ENCODE measurements at regions not wholly inside any gene's neighbourhood (a gene's known extent, or its start where the extent isn't known, plus 50 kb on each side); places are given as distances from the start of the nearest gene placed in this dataset.

- peak; percentile 17 for FAIRE-seq
- no peaks in the 10 kb centered on the region for H3K79me2 ChIP-seq (ENCODE audit: control insufficient read depth, insufficient read depth, low read length)
- peaks cover 8% of the 10 kb centered on the region for H3K4me1 ChIP-seq (ENCODE audit: control insufficient read depth, extremely low read depth, insufficient read depth, low read length)
- H2AFZ ChIP-seq (ENCODE audit: control insufficient read depth, low read length), result no peak overlapping the region
- no peak overlapping the region for H3K27ac ChIP-seq (ENCODE audit: control insufficient read depth, insufficient read depth, low read length)
- DNase-seq (ENCODE audit: low read depth, low spot score), result no peak
- no peak for TF ChIP-seq CTCF (optimal IDR thresholded peaks at IDR 0.05 in 1 of 3, IDR thresholded peaks at IDR 0.05 in 1 of 3, conservative IDR thresholded peaks at IDR 0.05 in 1 of 3; ENCODE audit: extremely low read depth in 1 of 3, insufficient read depth in 2 of 3, low read length in 3 of 3)
- TF ChIP-seq EZH2 (IDR thresholded peaks at IDR 0.05; ENCODE audit: low read length), result no peak
- dilution Hi-C loops (cut with MboI; ENCODE audit: extremely low pct_ligation_motif_present, low sequenced_read_pairs), result no loop called here
- H3K27me3 ChIP-seq (ENCODE audit: control insufficient read depth, extremely low read depth, insufficient read depth, low read length), result no peaks in the 10 kb centered on the region
- no peaks in the 10 kb centered on the region for H3K9me1 ChIP-seq (ENCODE audit: control insufficient read depth, extremely low read depth, insufficient read depth, low read length)
- H3K9me3 ChIP-seq (ENCODE audit: control insufficient read depth, low read depth, low read length), result no peaks in the 10 kb centered on the region
- no peak overlapping the region for H3K9ac ChIP-seq (ENCODE audit: control insufficient read depth, extremely low read depth, insufficient read depth, low read length)
- no peaks in the 10 kb centered on the region for H4K20me1 ChIP-seq (ENCODE audit: control insufficient read depth, extremely low read depth, insufficient read depth, low read length)
- no peak overlapping the region for H3K4me2 ChIP-seq (ENCODE audit: control insufficient read depth, extremely low read depth, insufficient read depth, low read depth, low read length)
- no peaks in the 10 kb centered on the region for H3K36me3 ChIP-seq (ENCODE audit: control insufficient read depth in 2 of 2, extremely low read depth in 1 of 2, insufficient read depth in 2 of 2, low read length in 2 of 2)
- H3K4me3 ChIP-seq (ENCODE audit: control insufficient read depth in 2 of 3, extremely low read depth in 1 of 3, insufficient read depth in 2 of 3, low read depth in 1 of 3, low read length in 3 of 3), result no peak overlapping the region
Observed at GRCh38 chr10:89889606-89890005, 188.2 kb downstream of the KIF20B start.

DNA sequence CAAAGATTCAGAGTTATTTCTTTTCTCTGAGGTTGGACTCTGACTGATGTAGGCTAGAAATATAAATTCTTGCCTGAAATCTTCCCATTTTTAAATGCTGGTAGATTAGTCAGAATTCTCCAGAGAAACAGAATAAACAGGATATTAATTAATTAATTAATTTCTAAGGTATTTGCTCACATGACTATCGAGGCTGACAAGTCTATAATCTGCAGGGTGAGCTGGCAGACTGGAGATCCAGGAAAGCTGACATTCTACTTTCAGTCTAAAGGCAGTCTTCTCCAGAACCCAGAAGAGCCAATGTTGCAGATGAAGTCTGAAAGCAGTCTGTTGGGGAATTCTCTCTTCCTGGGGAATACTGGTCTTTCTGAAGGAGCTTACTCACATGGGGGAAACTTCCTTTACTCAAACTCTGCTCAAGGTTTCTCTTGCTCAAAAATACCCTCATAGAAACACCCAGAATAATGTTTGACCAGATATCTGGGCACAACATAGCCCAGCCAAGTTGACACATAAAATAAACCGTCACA, 189.7 kb downstream of the KIF20B start:
- no peaks in the 10 kb centered on the region for H3K36me3 ChIP-seq (ENCODE audit: control insufficient read depth in 2 of 2, extremely low read depth in 1 of 2, insufficient read depth in 2 of 2, low read length in 2 of 2)
- no peak overlapping the region for H3K4me2 ChIP-seq (ENCODE audit: control insufficient read depth, extremely low read depth, insufficient read depth, low read depth, low read length)
- DNase-seq (ENCODE audit: low read depth, low spot score) (no peak), FAIRE-seq (peak; percentile 61)
- no peaks in the 10 kb centered on the region for H4K20me1 ChIP-seq (ENCODE audit: control insufficient read depth, extremely low read depth, insufficient read depth, low read length)
- peaks cover 8% of the 10 kb centered on the region for H3K4me1 ChIP-seq (ENCODE audit: control insufficient read depth, extremely low read depth, insufficient read depth, low read length)
- peak overlapping the region; percentile 23 for H2AFZ ChIP-seq (ENCODE audit: control insufficient read depth, low read length)
- no peaks in the 10 kb centered on the region for H3K27me3 ChIP-seq (ENCODE audit: control insufficient read depth, extremely low read depth, insufficient read depth, low read length)
- no peak for TF ChIP-seq CTCF (optimal IDR thresholded peaks at IDR 0.05 in 1 of 3, IDR thresholded peaks at IDR 0.05 in 1 of 3, conservative IDR thresholded peaks at IDR 0.05 in 1 of 3; ENCODE audit: extremely low read depth in 1 of 3, insufficient read depth in 2 of 3, low read length in 3 of 3)
- no peak for TF ChIP-seq EZH2 (IDR thresholded peaks at IDR 0.05; ENCODE audit: low read length)
- H3K27ac ChIP-seq (ENCODE audit: control insufficient read depth, insufficient read depth, low read length), result no peak overlapping the region
- H3K9ac ChIP-seq (ENCODE audit: control insufficient read depth, extremely low read depth, insufficient read depth, low read length), result no peak overlapping the region
- no peaks in the 10 kb centered on the region for H3K9me1 ChIP-seq (ENCODE audit: control insufficient read depth, extremely low read depth, insufficient read depth, low read length)
- H3K4me3 ChIP-seq (ENCODE audit: control insufficient read depth in 2 of 3, extremely low read depth in 1 of 3, insufficient read depth in 2 of 3, low read depth in 1 of 3, low read length in 3 of 3), result no peak overlapping the region
- H3K9me3 ChIP-seq (ENCODE audit: control insufficient read depth, low read depth, low read length), result no peaks in the 10 kb centered on the region
- dilution Hi-C loops (cut with MboI; ENCODE audit: extremely low pct_ligation_motif_present, low sequenced_read_pairs), result no loop called here
- H3K79me2 ChIP-seq (ENCODE audit: control insufficient read depth, insufficient read depth, low read length), result no peaks in the 10 kb centered on the region
